GM15510 (cell line): ENCODE measurements at regions not wholly inside any gene's neighbourhood (a gene's known extent, or its start where the extent isn't known, plus 50 kb on each side); places are given as distances from the start of the nearest gene placed in this dataset.

Source experiments
- POLR2A ChIP-seq: IDR thresholded peaks from 3 replicates; pipeline ENCODE4 v1.6.1; 2011; ENCODE audit warnings: borderline replicate concordance; ENCODE audit not compliant: insufficient read length; ENCODE audit errors: extremely low read depth

DNA sequence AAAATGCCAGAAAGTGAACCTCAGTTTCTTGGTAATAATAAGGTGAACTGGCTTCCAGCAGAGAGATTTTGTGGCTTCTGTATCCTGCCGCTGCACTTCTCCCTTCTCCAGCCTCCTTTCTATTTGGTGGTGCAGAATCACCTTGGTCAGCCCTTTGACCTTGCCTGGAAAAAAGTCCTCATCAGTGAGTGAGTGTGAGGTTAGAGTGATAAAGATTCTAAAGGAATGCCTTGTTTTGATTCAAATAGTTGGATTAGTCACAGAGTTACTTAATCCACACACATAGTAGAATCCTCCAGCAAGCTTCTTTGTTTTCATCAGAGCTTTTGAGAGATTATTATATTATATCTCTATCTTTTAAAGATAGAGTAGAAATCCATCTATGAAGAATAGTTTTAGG, 140.9 kb downstream of the KCNRG start:
- no peak for TF ChIP-seq POLR2A

DNA sequence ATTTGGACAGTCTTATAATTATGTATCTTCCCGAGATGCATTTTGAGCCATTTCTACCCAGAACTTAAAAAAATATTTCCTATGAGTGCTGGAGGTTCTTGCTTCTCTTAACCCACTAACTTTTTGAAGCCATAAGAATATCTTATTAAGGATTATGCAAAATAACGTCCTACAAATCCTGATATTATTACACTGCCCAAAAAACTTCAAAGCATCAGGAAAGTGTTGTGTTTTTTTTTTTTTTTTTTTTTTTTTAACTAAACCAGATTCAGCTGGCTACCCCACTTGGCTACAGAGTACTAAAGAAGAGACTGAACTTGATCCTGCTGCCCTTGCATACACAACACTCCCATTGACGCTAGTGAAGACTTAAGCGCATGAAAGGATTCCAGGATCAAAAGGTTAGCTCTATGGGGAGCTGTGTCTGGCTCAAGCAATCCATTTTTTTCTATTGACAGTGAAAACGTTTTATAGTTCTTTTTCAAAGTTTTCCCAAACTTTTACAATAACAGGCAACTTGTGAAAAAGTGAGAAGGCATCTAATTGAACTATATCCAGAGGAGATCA, 141.4 kb downstream of the KCNRG start:
- TF ChIP-seq POLR2A, result no peak

DNA sequence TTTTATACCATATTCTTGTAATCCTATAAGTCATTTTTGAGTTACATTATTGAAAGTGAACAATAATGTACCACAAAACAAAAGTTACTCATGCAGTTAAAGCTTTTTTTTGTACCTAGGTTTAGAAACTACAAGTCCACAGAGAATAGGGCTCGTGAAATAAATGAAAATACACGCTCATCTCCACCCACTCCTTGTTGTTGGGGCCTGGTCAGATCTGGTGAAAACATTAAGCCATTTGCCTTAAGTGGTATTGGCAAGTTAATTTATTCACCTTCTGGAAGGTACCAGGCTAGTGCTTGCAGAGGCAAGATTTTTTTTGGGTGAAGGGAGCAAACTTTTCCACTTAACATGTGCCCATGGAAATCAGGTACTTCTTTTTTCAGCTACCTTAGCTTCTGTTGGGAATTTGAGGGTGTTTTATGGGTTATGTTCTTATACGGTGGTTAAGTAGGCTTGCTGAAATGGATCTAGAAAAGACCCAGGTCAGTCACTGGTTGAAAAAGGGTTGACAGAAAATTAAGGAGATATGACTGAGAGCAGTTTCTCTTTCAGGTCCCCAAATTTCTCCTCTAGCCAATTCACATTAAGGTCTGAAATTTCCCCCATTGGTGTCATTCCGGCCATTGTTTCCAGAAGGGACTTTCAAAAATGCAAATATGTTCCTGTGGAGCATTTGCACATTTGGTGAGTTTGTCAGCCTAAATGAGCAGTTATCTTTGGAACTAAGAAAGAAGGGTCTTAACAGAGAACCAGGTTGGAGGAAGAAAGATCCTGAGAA, 143.3 kb downstream of the KCNRG start:
- TF ChIP-seq POLR2A, result no peak

DNA sequence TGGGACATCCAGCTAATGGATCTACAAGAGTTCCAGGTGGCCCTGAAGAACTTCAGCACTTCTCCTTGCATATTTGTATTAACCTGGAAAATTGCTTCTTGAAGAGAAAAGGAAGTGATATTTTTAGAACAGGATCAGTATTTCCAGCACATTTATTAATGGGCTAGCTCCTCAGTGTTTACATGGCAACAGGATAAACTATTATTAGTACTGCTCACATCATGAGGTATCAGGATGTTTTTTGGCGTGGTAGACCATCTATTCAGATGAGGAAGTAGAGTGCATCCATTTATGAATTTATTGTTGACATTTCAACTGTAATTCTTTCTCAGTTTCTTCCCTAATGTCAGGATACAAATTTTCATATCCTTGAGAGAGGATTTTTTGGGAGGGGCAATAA, 144.4 kb downstream of the KCNRG start:
- TF ChIP-seq POLR2A, result no peak

DNA sequence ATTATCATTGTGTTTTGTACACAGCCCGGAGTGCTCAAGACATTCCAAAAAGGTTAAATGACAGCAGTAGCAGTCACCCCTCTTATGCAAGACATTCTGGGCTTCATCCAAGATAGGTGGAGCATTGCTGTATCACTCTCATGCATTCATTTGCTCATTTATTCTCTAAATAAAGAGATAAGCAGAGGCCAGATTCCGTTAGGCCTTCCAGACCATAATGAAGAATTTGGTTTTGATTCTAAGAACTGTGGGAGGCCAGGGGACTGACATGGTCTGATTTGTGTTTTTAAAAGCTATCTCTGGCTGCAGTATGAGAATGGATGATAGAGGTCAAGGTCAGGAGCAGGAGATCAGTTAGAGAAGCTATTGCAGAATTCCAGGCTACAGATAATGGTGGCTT, 145.8 kb downstream of the KCNRG start:
- no peak for TF ChIP-seq POLR2A

DNA sequence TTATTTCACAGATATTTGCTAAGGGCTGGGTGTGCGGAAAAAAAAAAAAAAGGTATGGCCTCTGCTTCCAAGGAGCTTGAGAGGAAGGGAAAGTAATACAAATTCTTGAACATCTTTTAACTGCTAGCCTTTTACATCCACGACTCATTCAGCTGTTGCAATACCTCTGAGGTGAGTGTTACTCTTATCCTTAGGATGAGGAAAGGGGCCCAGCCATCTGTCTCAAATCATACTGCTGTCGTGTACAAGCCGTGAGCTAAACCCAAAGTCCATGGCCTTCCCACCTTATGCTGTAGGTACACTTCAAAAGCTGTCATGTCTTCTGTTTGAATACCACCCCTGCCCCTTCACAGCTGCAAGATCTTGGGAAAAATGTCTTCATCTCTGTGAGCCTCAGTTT, 146.8 kb downstream of the KCNRG start:
- TF ChIP-seq POLR2A, result no peak

DNA sequence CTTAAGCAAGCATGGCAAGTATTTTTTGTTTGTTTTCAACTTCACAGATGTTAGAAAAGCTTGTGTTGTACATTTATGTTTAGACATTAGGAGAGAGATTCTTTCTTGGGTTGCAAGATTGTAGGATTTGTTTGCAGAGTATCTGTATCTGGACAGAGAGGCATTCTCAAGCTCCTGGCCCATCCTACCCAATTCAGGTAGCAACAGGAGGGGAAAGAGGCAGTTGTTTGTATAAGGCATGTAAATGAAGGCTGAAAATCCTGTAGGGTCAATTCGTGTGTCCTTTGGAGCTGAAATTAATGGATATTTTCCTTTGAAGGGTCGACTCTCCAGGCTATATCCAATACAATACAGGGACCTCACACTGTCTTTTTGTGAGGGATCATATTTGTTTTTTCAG, 147.3 kb downstream of the KCNRG start:
- no peak for TF ChIP-seq POLR2A

DNA sequence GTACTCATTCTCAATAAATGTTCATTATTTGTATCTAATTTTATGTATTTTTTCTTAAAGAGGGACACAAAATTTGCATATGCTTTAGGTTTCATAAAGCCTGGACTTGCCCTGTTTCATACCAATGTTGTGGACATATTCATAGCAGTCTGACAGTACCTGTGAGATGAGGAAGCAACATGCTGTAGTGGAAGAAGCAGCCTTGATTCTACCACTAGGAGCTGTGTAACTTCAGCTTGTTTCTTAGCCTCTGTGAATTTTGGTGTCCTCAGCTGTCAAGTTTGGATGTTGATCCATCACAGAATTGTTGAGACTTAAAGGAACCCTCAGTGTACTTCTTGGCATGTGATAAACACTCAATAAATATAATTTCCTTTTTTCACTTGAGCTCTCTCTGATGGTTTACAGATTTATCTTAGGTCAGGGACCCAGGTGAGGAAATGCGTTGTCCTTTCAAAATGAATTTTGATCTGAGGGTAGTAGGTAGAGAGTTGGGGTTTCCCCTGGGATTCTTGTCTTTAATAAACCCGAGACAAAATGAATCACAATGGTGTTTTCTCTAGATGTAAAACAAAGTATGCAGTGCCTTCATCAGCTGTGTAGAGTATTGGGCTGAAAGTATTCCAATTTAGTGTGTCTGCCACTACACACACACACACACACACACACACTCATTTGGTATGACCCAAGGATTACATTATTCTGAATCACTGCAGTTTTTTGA, 152.1 kb downstream of the KCNRG start:
- no peak for TF ChIP-seq POLR2A

DNA sequence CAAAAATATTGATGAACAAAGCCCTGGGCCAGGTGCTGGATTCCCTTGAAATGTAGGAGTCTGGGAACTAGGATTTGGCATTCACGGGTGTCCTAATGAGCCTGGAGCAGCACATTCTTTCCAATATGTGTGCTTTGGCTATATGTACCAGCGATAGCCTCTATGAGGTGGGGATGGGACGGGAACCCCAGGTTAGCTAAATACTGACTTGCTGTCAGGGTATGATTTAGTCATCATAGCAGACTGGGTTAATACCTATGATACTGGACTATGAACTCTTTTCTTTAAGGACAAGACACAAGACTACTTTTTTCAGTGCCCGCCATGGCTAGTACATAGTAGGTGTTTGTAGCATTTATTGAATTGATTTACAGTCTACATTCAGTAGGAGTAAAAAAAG, 152.7 kb downstream of the KCNRG start:
- no peak for TF ChIP-seq POLR2A

DNA sequence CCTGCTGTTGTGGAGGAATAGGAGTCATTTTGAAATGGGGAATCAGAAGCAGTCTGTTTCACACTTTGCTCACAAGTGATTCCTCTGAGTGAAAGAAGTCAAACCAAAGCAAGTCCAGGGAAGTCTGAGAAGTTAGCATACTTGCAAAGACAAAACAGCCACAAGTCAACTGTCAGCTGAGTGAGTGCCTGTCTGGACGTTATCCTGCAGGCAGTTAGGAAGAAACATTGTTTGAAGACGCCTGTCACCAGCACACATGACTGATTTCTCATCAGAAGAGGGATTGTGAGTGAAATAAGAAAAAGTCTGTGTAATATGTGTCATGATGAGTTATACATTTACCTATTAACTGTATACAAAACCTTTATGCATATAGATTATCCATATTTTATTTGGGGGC, 153.5 kb downstream of the KCNRG start:
- TF ChIP-seq POLR2A, result no peak

DNA sequence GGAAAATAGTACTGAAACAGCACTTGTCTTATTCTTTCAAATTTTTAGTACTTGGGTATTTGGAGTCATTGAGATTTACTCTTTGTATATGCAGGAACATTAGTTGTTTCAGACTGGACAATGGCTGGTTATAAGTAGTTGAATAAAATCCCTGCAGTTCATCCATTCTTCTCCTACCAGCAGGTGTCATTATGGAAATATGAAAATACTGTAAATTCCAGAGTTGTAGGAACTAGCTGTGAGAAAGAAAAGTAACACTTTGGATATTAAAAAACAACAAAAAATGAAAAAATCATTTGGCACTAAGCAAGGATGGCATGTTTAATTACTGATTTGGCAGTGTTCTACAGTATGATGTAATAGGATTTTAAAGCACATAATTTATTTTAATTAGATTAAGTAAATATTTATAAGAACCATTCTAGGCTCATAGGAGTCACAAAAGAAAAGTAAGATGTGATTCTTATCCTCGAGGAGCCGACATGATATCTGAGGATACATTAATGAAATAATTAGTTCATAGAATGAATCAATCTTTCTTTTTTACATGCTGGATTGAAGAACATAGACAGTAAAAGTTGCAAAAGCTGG, 155.3 kb downstream of the KCNRG start:
- no peak for TF ChIP-seq POLR2A

DNA sequence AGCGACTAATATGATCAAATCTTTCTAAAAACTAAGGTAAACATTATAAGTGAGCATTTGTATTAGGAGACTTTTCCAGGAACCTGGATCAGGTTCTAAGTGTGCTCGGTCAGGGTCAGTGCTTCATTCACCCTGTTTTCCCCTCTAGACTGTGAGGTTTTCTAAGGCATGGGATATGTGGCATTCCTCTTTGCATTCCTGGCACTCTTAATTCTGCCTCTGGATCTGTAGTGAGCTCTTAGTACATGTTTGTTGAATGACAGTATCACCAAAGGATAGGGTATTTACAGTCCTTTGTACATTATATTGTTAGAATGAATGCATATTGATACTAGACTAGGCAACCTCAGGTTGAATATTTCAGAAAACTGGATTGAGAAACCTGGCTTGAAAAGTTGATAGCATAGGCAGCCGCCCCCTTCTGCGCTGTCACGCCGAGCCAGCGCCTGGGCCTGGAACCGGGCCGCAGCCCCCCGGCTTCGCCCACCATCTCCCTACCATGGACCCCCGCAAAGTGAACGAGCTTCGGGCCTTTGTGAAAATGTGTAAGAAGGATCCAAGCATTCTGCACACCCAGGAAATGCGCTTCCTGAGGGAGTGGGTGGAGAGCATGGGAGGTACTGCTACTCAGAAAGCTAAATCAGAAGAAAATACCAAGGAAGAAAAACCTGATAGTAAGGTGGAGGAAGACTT, 156.5 kb downstream of the KCNRG start:
- no peak for TF ChIP-seq POLR2A

DNA sequence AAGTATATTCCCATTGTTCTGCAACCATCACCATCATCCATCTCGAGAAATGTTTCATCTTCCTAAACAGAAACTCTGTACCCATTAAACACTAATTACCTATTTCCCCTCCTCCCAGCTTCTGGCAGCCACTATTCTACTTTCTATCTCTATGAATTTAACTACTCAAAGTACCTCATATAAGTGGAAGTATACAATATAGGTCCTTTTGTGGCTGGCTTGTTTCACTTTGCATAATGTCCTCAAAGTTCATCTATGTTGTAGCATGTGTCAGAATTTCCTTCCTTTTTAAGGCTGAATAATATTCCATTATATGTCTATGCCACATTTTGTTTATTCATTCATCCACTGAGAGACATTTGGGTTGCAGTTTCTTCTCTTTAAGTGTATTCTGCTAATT, 159.4 kb downstream of the KCNRG start:
- TF ChIP-seq POLR2A, result no peak

DNA sequence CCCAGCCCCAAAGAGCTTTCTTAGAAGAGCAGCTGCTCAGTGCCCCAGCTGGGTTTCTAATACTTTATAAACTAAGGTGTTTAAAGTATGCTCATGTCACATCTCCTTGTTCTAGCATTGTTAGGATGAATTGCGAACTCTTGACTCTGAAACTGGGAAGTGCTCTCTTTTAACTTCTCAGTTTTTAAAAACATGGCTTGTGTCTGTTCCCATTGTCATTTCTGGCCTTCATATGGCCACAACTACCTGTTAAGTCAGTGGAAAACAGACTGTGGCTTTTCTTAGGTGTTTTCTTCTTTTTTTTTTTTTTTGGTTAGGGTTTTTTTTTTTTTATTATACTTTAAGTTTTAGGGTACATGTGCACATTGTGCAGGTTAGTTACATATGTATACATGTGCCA, 164.7 kb downstream of the KCNRG start:
- TF ChIP-seq POLR2A, result no peak
